GM18951 (cell line): ENCODE measurements at regions not wholly inside any gene's neighbourhood (a gene's known extent, or its start where the extent isn't known, plus 50 kb on each side); places are given as distances from the start of the nearest gene placed in this dataset.

Experiments used
- POLR2A ChIP-seq: IDR thresholded peaks from 4 replicates; pipeline ENCODE4 v1.6.1; 2011; ENCODE audit warnings: mild to moderate bottlenecking; ENCODE audit not compliant: insufficient read length, insufficient read depth; ENCODE audit errors: extremely low read depth
- in situ Hi-C: fragments of 300-500 bp; cut with MboI; formaldehyde crosslinking; loops from one replicate; pipeline ENCODE4 v1.12.0; 2022; ENCODE audit warnings: low sequenced_read_pairs, mixed read lengths, inconsistent platforms; ENCODE audit not compliant: unreplicated experiment

- in situ Hi-C loops, result loop anchor here (10.0 kb wide), 1 partner anchor 106 kb away; no protein-coding TSS in a partner anchor
- no peak for TF ChIP-seq POLR2A
Measured at GRCh38 chr6:167208819-167209576, 51.2 kb upstream of the GPR31 start.

- no peak for TF ChIP-seq POLR2A
- in situ Hi-C loops, result loop anchor here (10.0 kb wide), 1 partner anchor 105 kb away; no protein-coding TSS in a partner anchor
Measured at GRCh38 chr6:167209577-167209975, 51.8 kb upstream of the GPR31 start.

- TF ChIP-seq POLR2A, result no peak
- in situ Hi-C loops, result loop anchor here (10.0 kb wide), 1 partner anchor 74 kb away; no protein-coding TSS in a partner anchor
Measured at GRCh38 chr6:167210375-167211294, 52.9 kb upstream of the GPR31 start.

- in situ Hi-C loops, result loop anchor here (10.0 kb wide), 1 partner anchor 74 kb away; no protein-coding TSS in a partner anchor
- TF ChIP-seq POLR2A, result no peak
Measured at GRCh38 chr6:167211295-167211648, 53.5 kb upstream of the GPR31 start.

GRCh38 chr6:167211881-167212712 is 54.3 kb upstream of the GPR31 start:
- in situ Hi-C loops, result loop anchor here (10.0 kb wide), 1 partner anchor 73 kb away; no protein-coding TSS in a partner anchor
- TF ChIP-seq POLR2A, result no peak

GRCh38 chr6:167212713-167213005 is 54.9 kb upstream of the GPR31 start:
- no peak for TF ChIP-seq POLR2A
- in situ Hi-C loops, result loop anchor here (10.0 kb wide), 1 partner anchor 72 kb away; no protein-coding TSS in a partner anchor

- in situ Hi-C loops, result loop anchor here (10.0 kb wide), 1 partner anchor 71 kb away; no protein-coding TSS in a partner anchor
- no peak for TF ChIP-seq POLR2A
Measured at GRCh38 chr6:167214206-167214605, 56.4 kb upstream of the GPR31 start.

- in situ Hi-C loops, result loop anchor here (10.0 kb wide), 1 partner anchor 69 kb away; no protein-coding TSS in a partner anchor
Measured at GRCh38 chr6:167215429-167216250, 57.9 kb upstream of the GPR31 start.

GRCh38 chr6:167216390-167217050 is 58.7 kb upstream of the GPR31 start:
- in situ Hi-C loops, result loop anchor here (10.0 kb wide), 1 partner anchor 68 kb away; no protein-coding TSS in a partner anchor

- in situ Hi-C loops, result loop anchor here (10.0 kb wide), 1 partner anchor 68 kb away; no protein-coding TSS in a partner anchor
Measured at GRCh38 chr6:167217073-167217472, 59.3 kb upstream of the GPR31 start.

GRCh38 chr6:167217951-167218759 is 60.4 kb upstream of the GPR31 start:
- in situ Hi-C loops, result loop anchor here (10.0 kb wide), 1 partner anchor 67 kb away; no protein-coding TSS in a partner anchor

- in situ Hi-C loops, result loop anchor here (10.0 kb wide), 1 partner anchor 66 kb away; no protein-coding TSS in a partner anchor
Measured at GRCh38 chr6:167219079-167219478, 61.3 kb upstream of the GPR31 start.
